SK-N-SH (cell line): ENCODE measurements at regions not wholly inside any gene's neighbourhood (a gene's known extent, or its start where the extent isn't known, plus 50 kb on each side); places are given as distances from the start of the nearest gene placed in this dataset.

Source experiments
- CTCF ChIA-PET: fragments of 300-600, 350-600 bp; formaldehyde crosslinking; extraction: SDS; loops from one replicate; lab custom pipeline; 2021; lab: Yijun Ruan, JAX
- POLR2A ChIA-PET: fragments of 350-600 bp; sonication (Branson Sonifier 250); formaldehyde crosslinking; extraction: SDS; loops from one replicate; lab custom pipeline; 2020; ENCODE audit warnings: antibody characterized with exemption, inconsistent platforms; lab: Yijun Ruan, JAX
- DNase-seq: peaks from one replicate; pipeline ENCODE4 v3.0.0; 2012
- H2AFZ ChIP-seq: fragments of 200-600 bp; sonication (generic); 2 replicates; pipeline ENCODE4 v1.8.1; 2016; ENCODE audit warnings: antibody characterized with exemption, mild to moderate bottlenecking, low read depth
- H3F3A ChIP-seq: fragments of 200-600 bp; sonication (generic); replicated peaks from 2 replicates; pipeline ENCODE3; 2016; ENCODE audit warnings: antibody characterized with exemption, mild to moderate bottlenecking; ENCODE audit not compliant: insufficient read depth
- H3K27ac ChIP-seq, 2 experiments: fragments of 200-500 bp in 1 of 2; fragments of 200-600 bp in 1 of 2; sonication (Bioruptor generic) in 1 of 2; sonication (generic), shearing (Covaris generic) in 1 of 2; 2 replicates each; pipeline versions ENCODE4 v1.5.1 to v1.6.1; 2014 to 2016; ENCODE audit warnings: low read depth in 2 of 2, inconsistent platforms in 1 of 2, low read length in 1 of 2, mild to moderate bottlenecking in 1 of 2, mixed read lengths in 1 of 2
- H3K27me3 ChIP-seq: fragments of 200-600 bp; sonication (generic), shearing (Covaris generic); 2 replicates; pipeline ENCODE4 v1.6.1; 2016; ENCODE audit warnings: mixed run types; ENCODE audit not compliant: insufficient read depth
- H3K36me3 ChIP-seq, 2 experiments: fragments of 200-500 bp in 1 of 2; fragments of 200-600 bp in 1 of 2; sonication (Bioruptor generic) in 1 of 2; sonication (generic) in 1 of 2; replicated peaks in 1 of 2; 2 replicates each; pipeline versions ENCODE3 to v1.5.1; 2014 to 2016; ENCODE audit warnings: low read length in 1 of 2, mild to moderate bottlenecking in 1 of 2; ENCODE audit not compliant: insufficient read depth in 2 of 2, control insufficient read depth in 1 of 2
- H3K4me1 ChIP-seq, 2 experiments: fragments of 200-500 bp in 1 of 2; fragments of 200-600 bp in 1 of 2; sonication (Bioruptor generic) in 1 of 2; sonication (generic), shearing (Covaris generic) in 1 of 2; 2 replicates each; pipeline versions ENCODE4 v1.5.1 to v1.6.1; 2014 to 2016; ENCODE audit warnings: low read depth in 1 of 2, low read length in 1 of 2, mixed run types in 1 of 2; ENCODE audit not compliant: insufficient read depth in 2 of 2, control insufficient read depth in 1 of 2
- H3K4me2 ChIP-seq: fragments of 200-600 bp; sonication (generic), shearing (Covaris generic); 2 replicates; pipeline ENCODE4 v1.6.1; 2017; ENCODE audit warnings: mixed run types
- H3K4me3 ChIP-seq, 2 experiments: fragments of 200-500 bp in 1 of 2; fragments of 200-600 bp in 1 of 2; sonication (Bioruptor generic) in 1 of 2; sonication (generic), shearing (Covaris generic) in 1 of 2; 2 replicates each; pipeline versions ENCODE4 v1.5.1 to v1.8.1; 2014 to 2016; ENCODE audit warnings: low read depth in 2 of 2, inconsistent platforms in 1 of 2, low read length in 1 of 2, mild to moderate bottlenecking in 1 of 2, mixed read lengths in 1 of 2, moderate library complexity in 1 of 2
- H3K79me2 ChIP-seq: fragments of 200-600 bp; sonication (generic); 2 replicates; pipeline ENCODE4 v1.8.1; 2017; ENCODE audit warnings: mild to moderate bottlenecking; ENCODE audit not compliant: insufficient read depth
- H3K9ac ChIP-seq: fragments of 200-600 bp; sonication (generic); 2 replicates; pipeline ENCODE4 v1.6.1; 2017; ENCODE audit warnings: mixed run types
- H3K9me2 ChIP-seq: fragments of 200-600 bp; sonication (generic); 2 replicates; pipeline ENCODE4 v1.6.1; 2017; ENCODE audit warnings: mixed run types
- H3K9me3 ChIP-seq: fragments of 200-600 bp; sonication (generic); 2 replicates; pipeline ENCODE4 v1.6.1; 2017; ENCODE audit warnings: mixed run types, mild to moderate bottlenecking, moderate library complexity
- H4K20me1 ChIP-seq: fragments of 200-600 bp; sonication (generic); 2 replicates; pipeline ENCODE4 v1.6.1; 2017; ENCODE audit warnings: mild to moderate bottlenecking, mixed run types; ENCODE audit not compliant: insufficient read depth
- CHD2 ChIP-seq: fragments of 150-350 bp; IDR thresholded peaks from 2 replicates; pipeline ENCODE4 v1.6.1; 2018; ENCODE audit warnings: low read length; ENCODE audit not compliant: partially characterized antibody
- EP300 ChIP-seq, 2 experiments: IDR thresholded peaks; 2 replicates each; pipeline versions ENCODE4 v1.4.0 to v1.6.1; 2012; ENCODE audit warnings: borderline replicate concordance in 1 of 2, low read depth in 1 of 2, low read length in 1 of 2
- FOSL2 ChIP-seq: IDR thresholded peaks from 2 replicates; pipeline ENCODE4 v1.4.0; 2012; ENCODE audit warnings: low read depth, mild to moderate bottlenecking, moderate library complexity, borderline replicate concordance
- FOXM1 ChIP-seq: IDR thresholded peaks from 2 replicates; pipeline ENCODE4 v1.4.0; 2012; ENCODE audit warnings: low read depth, mild to moderate bottlenecking
- GABPA ChIP-seq: IDR thresholded peaks from 2 replicates; pipeline ENCODE4 v1.4.0; 2012; ENCODE audit warnings: low read depth, mild to moderate bottlenecking
- GATA2 ChIP-seq: sonication (generic); formaldehyde crosslinking; IDR thresholded peaks from 2 replicates; pipeline ENCODE4 v1.5.0; 2020; ENCODE audit warnings: mild to moderate bottlenecking, missing genetic modification reagents
- MEF2A ChIP-seq: IDR thresholded peaks from 2 replicates; pipeline ENCODE4 v1.4.0; 2012; ENCODE audit warnings: low read depth, borderline replicate concordance
- NFIC ChIP-seq: IDR thresholded peaks from 2 replicates; pipeline ENCODE4 v1.4.0; 2012; ENCODE audit warnings: borderline replicate concordance
- RFX5 ChIP-seq: IDR thresholded peaks from 2 replicates; pipeline ENCODE4 v1.6.1; 2012; ENCODE audit warnings: mild to moderate bottlenecking, improper control_type of control experiment, low read length
- RXRA ChIP-seq: IDR thresholded peaks from 2 replicates; pipeline ENCODE4 v1.4.0; 2012; ENCODE audit warnings: low read depth, mild to moderate bottlenecking, borderline replicate concordance
- SMC3 ChIP-seq: IDR thresholded peaks from 2 replicates; pipeline ENCODE4 v1.6.1; 2012; ENCODE audit warnings: low read depth, low read length, improper control_type of control experiment
- TAF1 ChIP-seq: IDR thresholded peaks from 2 replicates; pipeline ENCODE4 v1.6.1; 2012; ENCODE audit warnings: low read depth, mild to moderate bottlenecking, low read length, moderate library complexity, borderline replicate concordance
- YY1 ChIP-seq: IDR thresholded peaks from 2 replicates; pipeline ENCODE4 v1.4.0; 2012; ENCODE audit warnings: low read depth, mild to moderate bottlenecking
- WGBS: methylation state at CpG from one replicate; pipeline ENCODE4 v1.1.6; 2017; ENCODE audit warnings: low lambda C conversion rate; 5-methylcytosine and 5-hydroxymethylcytosine counted together
- TF ChIP-seq, protein P1 (sequence below): IDR thresholded peaks from 2 replicates; pipeline ENCODE4 v1.6.1; 2012; ENCODE audit warnings: mild to moderate bottlenecking, low read depth, low read length, moderate library complexity
- TF ChIP-seq, protein P2 (sequence below): IDR thresholded peaks from 2 replicates; pipeline ENCODE4; 2012
- TF ChIP-seq, protein P3 (sequence below): fragments of 200-600 bp; sonication (generic); IDR thresholded peaks from 2 replicates; pipeline ENCODE4 v1.6.1; 2017; ENCODE audit warnings: antibody characterized with exemption, mild to moderate bottlenecking, moderate library complexity
- TF ChIP-seq, protein P4 (sequence below): IDR thresholded peaks from 2 replicates; pipeline ENCODE4 v1.4.0; 2012; ENCODE audit warnings: low read depth
- TF ChIP-seq, protein P5 (sequence below): fragments of 150-350 bp; IDR thresholded peaks from 2 replicates; pipeline ENCODE4 v1.6.1; 2017; ENCODE audit warnings: antibody characterized with exemption, low read length, low read depth, borderline replicate concordance

DNA sequence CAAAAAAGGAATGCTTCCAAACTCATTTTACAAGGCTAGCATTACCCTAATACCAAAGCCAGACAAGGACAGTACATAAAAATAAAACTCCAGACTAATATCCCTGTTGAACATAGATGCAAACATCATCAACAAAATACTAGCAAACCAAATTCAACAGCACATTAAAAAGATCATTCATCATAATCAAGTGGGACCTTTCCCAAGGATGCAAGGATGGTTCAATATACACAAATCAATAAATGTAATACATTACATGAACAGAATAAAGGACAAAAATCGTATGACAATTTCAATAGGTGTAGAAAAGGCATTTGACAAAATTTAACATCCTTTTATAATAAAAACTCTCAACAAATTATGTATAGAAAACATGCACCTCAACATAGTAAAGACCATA, 66.6 kb upstream of the CNR1 start:
- Histone ChIP-seq H3K9me3 (peaks cover 12% of the 10 kb centered on the region), H3K36me3 (no peaks in the 10 kb centered on the region), H4K20me1 (no peaks in the 10 kb centered on the region), H2AFZ (no peak overlapping the region), H3K27me3 (no peaks in the 10 kb centered on the region), H3K4me2 (no peak overlapping the region), H3F3A (no peaks in the 10 kb centered on the region), H3K79me2 (no peaks in the 10 kb centered on the region), H3K9ac (no peak overlapping the region), H3K4me1 (no peaks in the 10 kb centered on the region), H3K27ac (no peak overlapping the region)
- POLR2A ChIA-PET: no interaction called here
- DNase-seq: no peak
- 2% methylated on average over 1 of the region's 1 CpG for WGBS
- TF ChIP-seq RXRA (no peak), RFX5 (no peak), NFIC (no peak), EP300 (IDR thresholded peaks at IDR 0.05; ENCODE audit: borderline replicate concordance in 1 of 2, low read depth in 1 of 2, low read length in 1 of 2) (no peak), MEF2A (no peak), FOSL2 (no peak), GABPA (no peak), SMC3 (no peak), GATA2 (CRISPR knock-in tag) (no peak), YY1 (no peak), TAF1 (no peak), CHD2 (no peak), FOXM1 (no peak)
- TF ChIP-seq, protein P1, sequence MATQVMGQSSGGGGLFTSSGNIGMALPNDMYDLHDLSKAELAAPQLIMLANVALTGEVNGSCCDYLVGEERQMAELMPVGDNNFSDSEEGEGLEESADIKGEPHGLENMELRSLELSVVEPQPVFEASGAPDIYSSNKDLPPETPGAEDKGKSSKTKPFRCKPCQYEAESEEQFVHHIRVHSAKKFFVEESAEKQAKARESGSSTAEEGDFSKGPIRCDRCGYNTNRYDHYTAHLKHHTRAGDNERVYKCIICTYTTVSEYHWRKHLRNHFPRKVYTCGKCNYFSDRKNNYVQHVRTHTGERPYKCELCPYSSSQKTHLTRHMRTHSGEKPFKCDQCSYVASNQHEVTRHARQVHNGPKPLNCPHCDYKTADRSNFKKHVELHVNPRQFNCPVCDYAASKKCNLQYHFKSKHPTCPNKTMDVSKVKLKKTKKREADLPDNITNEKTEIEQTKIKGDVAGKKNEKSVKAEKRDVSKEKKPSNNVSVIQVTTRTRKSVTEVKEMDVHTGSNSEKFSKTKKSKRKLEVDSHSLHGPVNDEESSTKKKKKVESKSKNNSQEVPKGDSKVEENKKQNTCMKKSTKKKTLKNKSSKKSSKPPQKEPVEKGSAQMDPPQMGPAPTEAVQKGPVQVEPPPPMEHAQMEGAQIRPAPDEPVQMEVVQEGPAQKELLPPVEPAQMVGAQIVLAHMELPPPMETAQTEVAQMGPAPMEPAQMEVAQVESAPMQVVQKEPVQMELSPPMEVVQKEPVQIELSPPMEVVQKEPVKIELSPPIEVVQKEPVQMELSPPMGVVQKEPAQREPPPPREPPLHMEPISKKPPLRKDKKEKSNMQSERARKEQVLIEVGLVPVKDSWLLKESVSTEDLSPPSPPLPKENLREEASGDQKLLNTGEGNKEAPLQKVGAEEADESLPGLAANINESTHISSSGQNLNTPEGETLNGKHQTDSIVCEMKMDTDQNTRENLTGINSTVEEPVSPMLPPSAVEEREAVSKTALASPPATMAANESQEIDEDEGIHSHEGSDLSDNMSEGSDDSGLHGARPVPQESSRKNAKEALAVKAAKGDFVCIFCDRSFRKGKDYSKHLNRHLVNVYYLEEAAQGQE: no peak
- TF ChIP-seq, protein P2, sequence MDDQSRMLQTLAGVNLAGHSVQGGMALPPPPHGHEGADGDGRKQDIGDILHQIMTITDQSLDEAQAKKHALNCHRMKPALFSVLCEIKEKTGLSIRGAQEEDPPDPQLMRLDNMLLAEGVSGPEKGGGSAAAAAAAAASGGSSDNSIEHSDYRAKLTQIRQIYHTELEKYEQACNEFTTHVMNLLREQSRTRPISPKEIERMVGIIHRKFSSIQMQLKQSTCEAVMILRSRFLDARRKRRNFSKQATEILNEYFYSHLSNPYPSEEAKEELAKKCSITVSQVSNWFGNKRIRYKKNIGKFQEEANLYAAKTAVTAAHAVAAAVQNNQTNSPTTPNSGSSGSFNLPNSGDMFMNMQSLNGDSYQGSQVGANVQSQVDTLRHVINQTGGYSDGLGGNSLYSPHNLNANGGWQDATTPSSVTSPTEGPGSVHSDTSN: no peak
- TF ChIP-seq, protein P3, sequence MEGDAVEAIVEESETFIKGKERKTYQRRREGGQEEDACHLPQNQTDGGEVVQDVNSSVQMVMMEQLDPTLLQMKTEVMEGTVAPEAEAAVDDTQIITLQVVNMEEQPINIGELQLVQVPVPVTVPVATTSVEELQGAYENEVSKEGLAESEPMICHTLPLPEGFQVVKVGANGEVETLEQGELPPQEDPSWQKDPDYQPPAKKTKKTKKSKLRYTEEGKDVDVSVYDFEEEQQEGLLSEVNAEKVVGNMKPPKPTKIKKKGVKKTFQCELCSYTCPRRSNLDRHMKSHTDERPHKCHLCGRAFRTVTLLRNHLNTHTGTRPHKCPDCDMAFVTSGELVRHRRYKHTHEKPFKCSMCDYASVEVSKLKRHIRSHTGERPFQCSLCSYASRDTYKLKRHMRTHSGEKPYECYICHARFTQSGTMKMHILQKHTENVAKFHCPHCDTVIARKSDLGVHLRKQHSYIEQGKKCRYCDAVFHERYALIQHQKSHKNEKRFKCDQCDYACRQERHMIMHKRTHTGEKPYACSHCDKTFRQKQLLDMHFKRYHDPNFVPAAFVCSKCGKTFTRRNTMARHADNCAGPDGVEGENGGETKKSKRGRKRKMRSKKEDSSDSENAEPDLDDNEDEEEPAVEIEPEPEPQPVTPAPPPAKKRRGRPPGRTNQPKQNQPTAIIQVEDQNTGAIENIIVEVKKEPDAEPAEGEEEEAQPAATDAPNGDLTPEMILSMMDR: no peak
- TF ChIP-seq, protein P4, sequence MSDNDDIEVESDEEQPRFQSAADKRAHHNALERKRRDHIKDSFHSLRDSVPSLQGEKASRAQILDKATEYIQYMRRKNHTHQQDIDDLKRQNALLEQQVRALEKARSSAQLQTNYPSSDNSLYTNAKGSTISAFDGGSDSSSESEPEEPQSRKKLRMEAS: no peak
- TF ChIP-seq, protein P5, sequence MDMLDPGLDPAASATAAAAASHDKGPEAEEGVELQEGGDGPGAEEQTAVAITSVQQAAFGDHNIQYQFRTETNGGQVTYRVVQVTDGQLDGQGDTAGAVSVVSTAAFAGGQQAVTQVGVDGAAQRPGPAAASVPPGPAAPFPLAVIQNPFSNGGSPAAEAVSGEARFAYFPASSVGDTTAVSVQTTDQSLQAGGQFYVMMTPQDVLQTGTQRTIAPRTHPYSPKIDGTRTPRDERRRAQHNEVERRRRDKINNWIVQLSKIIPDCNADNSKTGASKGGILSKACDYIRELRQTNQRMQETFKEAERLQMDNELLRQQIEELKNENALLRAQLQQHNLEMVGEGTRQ: no peak
- TF ChIP-seq, all 33 proteins: peak for 0
- CTCF ChIA-PET: no interaction called here
- Histone ChIP-seq H3K4me3 (no peak overlapping the region), H3K9me2 (no peaks in the 10 kb centered on the region)
